ENCODE measurements at regions not wholly inside any gene's neighbourhood (a gene's known extent, or its start where the extent isn't known, plus 50 kb on each side); places are given as distances from the start of the nearest gene placed in this dataset.

DNA sequence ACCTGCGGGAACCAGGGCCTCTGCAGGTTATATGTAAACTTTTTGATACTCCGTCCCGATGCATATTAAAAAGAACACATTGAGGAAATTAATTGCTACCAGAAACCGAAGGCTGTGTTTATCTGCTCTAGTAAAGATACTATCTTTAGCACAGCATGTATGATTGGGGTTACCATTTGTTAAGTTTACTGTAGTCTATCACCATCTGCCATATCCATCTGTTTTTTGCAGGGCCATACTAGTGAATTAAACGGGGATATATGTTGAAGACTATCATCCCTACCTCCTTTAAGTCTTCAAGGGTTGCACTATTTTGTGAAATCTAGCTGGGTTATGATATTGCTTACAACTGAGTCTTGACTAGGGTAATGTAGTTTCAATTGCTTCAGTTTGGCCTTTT is 597.0 kb downstream of the SQOR start:
- no peak for DNase-seq (ENCODE audit: low read depth in 2 of 2, low spot score in 1 of 2)

DNA sequence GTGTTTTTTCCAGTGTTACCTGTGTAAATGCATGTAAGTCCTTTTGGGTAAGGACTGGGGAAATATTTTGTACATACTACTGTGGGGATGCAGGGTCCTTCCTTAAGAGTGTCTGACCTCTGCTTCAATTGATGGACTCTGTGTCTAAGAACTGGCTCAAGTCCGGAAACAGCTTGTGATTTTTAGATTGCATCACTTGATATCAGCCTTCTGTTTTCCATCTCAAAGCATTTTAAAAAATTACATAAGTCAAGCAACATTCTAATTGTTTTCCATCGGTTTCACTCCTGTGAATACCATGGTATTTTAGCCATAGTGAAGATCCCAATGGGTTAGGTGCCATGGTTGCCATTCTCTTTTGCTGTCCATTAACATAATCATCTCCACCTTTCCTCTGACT is 597.6 kb downstream of the SQOR start:
- DNase-seq (ENCODE audit: low read depth in 2 of 2, low spot score in 1 of 2): no peak

DNA sequence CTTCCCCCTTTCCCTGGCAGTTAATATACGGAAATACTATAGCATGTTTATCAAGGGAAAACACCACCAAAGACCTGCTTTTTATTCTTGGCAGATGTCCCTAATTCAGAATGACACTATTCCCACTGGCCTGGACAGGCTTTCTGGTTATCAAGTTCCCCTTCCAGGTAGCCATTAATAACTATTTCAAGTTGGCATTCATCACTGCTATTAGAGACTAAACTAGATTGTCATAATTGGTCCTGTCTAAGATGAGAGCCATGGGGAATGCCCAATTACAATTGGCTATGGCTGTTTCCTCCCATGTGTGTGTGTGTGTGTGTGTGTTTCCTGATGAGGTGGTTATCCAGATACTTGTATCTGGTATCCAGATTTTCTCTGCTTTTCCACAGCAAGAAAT is 608.1 kb downstream of the SQOR start:
- no peak for DNase-seq (ENCODE audit: low read depth in 2 of 2, low spot score in 1 of 2)

DNA sequence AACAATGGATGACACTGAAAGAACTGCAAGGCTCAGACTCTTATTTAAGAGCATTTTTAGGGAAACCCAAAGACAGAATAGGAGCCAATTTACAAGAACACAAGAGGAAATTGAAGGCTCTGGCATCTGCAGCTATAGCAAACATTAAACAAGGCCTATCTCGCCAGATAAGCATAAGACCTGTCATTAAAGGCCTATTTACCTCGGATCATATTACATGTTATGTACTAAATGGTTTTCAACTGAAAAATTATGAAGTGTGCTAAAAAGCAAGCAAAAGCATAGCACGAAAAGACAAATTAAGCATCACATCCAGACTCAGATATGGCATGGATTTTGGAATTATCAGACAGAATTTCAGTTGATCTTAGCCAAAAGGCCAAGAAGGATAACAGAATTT is 617.1 kb downstream of the SQOR start:
- DNase-seq (ENCODE audit: low read depth in 2 of 2, low spot score in 1 of 2): no peak

DNA sequence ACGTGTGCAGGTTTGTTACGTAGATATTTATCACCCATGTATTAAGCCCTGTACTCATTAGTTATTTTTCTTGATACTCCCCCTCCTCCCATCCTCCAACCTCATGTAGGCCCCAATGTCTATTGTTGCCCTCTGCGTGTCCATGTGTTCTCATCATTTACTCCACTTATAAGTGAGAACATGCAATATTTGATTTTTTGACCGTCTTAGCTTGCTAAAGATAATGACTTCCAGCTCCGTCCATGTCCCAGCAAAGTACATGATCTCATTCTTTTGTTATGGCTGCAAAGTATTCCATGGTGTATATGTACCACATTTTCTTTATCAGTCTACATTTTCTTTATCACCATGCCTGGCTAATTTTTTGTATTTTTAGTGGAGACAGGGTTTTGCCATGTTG is 623.2 kb downstream of the SQOR start:
- no peak for DNase-seq (ENCODE audit: low read depth in 2 of 2, low spot score in 1 of 2)

DNA sequence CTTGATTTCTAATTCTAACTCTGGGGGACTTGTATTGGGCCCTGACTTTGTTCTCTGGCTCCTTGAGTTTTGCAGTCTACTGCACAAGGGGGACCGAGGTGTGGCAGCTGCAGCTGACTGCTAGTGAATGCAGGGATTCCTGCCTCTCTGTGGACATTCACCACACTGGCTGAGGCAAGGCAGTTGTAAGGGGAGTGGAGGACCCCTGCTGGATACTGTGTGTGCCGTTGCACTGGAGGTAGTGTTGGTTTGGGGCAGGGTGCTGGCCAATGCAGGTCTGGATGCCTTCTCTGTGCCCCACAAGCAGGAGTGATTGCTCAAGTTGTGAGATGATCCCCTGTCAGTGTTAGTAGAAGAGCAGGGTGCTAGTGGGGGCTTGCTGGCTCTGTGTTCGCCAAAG is 626.1 kb downstream of the SQOR start:
- DNase-seq (ENCODE audit: low read depth in 2 of 2, low spot score in 1 of 2): no peak

DNA sequence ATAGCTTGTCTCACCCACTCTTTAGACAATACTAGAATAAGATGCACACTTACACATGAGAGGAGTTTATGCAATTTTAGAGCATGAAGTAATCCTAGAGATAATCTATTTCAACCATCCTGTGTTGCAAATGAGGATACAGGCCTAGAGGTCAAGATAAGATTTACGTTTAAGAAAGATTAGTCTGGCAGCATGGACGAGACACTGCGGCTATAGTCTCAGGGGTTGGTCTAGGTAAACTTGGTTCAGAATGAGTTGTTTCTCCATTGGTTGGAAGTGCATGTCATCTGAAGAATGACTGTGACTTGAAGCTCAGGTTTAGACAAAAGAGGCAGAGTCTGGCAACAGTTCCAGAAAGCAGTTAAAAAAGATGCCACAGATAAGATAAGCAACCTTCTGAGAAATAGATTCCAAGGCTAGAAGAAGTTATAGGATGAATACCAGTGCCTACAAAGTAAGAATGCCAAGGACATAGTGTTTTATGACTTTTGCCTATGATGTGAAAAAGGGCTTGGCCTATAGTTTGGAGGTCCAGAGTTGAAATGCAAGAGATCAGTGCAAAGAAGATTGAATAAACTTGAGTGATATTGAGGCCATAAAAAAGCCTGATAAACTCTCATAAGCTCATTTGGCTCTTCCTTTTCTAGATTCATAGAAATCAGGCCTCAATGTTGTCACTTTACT is 631.0 kb downstream of the SQOR start:
- no peak for DNase-seq (ENCODE audit: low read depth in 2 of 2, low spot score in 1 of 2)

DNA sequence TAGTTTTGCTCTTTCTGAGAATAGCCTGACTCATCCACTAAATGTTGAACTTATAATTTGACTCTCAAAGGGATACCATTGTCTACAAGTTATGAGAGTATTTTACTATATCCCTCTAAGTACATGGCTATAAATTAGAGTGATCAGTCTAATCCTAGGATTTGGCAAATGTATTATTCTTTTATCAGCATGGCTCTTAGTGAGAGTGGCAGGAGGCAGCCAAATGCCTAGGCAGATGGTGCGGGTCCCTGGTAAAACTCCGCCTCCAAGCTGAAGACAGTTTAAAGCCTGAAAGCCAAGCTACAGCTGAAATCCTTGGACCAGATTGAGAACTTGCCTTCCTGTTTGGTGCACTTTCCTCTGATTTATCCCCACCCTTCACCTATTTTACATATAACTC is 631.8 kb downstream of the SQOR start:
- DNase-seq (ENCODE audit: low read depth in 2 of 2, low spot score in 1 of 2): no peak

DNA sequence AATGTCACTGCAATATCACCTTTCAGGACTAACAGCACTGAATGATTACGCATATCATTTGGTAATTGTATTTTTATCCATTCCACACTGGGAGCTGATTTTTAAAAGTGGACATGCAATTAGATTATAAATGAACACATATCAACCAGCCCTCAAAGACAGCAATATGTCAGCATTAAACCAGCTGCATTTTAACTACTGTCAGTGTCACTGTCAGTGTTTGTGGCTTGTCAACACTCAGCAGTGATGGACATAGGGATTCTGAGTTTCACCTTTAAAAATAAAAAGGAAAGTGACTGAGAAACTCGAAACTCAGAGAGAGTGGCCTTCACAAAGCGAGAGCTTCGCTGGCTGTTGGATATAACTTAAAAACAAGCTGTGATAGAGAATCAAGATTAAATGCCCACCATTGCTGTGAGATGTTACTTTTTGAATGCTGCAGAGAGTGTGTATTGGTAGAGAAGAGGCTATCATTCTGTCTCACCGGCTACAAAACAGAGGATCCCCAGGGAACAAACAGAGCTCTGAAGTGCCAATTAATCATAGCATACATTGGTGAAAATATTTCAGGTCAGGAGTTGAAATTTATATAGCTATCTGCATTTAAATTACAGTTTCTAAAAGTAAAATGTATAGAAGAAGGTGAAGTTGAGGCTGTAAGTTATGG is 635.8 kb downstream of the SQOR start:
- DNase-seq (ENCODE audit: low read depth in 2 of 2, low spot score in 1 of 2): no peak

DNA sequence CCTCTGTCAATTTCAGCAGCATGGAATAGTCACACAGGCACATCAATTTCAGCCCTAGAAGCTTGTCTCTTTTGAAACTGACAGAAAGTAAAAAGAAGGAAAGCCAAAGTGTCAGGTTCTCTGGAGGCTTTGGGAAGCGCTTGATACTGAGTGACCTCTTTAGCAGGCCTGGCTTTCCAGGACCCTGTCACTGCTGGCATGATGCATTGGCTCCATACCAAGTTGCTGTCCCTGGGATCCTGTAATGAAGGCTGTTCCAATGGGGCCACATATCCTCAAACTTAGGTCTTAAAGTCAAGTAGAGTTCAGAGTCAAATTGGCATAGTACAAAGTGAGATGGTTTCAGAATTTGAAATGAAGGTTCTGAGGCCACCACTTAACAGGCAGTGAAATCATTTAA is 640.9 kb downstream of the SQOR start:
- no peak for DNase-seq (ENCODE audit: low read depth in 2 of 2, low spot score in 1 of 2)

DNA sequence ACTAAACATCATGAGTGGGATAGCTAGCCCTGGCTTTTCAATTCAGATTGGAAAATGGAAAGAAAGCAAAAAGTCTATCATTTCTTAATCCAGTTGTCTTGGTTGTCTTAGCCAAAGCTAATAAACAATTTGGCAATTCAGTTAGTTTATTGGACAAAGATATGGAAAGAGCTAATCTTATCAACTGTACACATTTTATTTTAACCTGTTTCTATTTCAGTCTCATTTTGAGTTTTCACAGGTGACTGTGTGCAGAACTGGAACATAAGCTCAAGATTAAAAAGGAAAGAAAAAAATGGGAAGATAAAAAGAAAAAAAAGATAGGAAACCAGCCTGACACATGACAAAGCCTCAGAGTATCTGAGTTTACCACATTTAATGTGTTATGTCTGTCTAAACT is 642.6 kb downstream of the SQOR start:
- no peak for DNase-seq (ENCODE audit: low read depth in 2 of 2, low spot score in 1 of 2)

DNA sequence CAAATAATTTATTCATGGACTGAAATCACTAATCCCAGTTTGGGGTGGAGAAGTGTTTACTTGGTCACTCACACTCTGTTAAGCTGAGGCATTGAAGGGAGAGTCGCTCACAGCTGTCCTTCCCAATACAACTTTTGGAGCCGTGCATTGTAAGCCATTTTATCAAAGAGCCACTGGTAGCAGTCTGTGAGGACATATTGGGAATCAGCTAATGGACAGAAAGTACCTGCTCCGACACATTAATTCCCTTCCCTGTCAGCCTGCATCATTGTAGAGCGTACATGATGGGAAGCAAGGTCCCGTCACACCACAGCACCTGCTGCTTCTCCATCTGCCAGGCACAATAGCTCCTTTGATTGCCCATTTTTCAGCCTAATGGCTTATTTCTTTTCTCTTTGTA is 643.2 kb downstream of the SQOR start:
- no peak for DNase-seq (ENCODE audit: low read depth in 2 of 2, low spot score in 1 of 2)

DNA sequence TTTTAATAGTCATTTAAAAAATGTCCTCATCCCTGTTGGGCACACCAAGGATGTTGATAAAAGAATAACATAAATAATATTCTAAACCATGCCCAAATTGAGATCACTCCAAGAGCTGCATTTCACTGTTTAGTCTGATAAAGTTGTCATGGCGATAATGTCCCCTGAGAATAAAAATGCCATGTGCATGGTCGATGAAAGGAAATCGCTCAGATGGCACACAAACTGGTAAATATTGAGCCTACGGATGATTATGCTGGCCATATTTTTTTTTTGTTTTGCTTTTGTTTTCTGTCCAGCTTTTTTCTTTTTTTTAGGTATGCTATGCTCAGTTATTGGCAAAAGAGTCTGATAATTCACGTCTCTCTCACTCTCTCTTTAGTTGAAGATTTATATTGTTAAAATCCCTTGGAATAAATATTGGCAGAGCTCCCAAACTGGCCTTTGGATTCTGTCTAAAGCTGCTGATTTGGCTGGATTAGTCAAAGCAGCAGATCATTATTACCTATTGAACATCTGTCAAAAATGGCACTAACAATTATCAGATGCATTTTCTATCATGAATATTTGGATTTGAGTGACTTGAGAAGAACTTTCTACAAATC is 643.8 kb downstream of the SQOR start:
- no peak for DNase-seq (ENCODE audit: low read depth in 2 of 2, low spot score in 1 of 2)

DNA sequence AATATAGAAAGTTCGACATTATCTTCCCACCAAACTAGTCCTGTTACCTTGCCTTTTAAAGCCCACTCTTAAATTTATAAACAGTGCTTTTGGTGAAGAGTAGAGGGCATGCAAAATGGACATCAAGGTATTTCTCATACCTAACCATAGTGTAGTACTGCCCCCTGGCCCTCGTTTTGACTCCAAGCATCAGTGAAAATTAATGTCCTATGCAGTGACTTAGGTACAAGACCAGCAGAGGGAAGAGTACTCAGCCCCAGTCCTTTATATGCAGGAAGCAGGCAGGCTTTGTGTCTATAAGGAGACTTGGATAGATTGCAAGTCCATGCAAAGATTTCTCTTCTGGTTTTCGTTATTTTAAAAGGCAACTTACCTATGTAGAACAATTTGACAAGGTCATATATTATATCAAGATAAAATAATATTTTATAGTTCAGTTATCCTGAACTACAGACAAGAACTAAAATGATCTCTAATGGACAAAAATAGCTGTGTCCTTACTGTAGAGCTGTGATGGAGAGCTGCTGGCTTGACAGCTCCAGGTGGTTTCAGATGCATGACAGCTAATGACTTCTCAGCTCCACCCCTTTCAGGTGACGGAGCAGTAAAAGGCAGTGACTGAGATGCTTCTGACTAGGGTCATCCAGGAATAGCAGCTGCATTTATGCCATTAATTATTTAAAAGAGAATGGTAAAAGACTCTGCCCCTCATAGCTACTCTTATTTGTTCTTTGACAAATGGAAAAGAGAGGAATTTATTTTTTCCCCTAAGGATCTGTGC is 646.1 kb downstream of the SQOR start:
- DNase-seq (ENCODE audit: low read depth in 2 of 2, low spot score in 1 of 2): no peak

DNA sequence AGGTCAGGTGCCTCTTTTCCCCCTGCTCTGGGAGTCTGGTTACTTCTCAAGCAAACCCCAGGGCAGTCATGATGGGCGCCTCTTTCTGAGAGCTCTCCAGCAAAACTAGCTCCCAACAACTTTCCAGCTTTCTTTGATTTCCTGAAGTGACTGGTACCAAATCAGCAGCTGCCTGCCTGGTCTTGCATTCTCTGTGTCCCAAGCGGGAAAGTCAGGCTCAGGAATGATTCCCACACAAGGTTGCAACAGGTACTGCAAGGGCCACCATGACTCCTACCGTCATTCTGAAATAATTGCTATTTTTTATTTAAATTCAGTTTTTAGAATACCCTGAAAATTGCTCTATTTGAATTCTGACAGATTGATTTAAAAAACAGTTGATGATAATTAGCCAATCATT is 658.7 kb downstream of the SQOR start:
- DNase-seq (ENCODE audit: low read depth in 2 of 2, low spot score in 1 of 2): no peak

DNA sequence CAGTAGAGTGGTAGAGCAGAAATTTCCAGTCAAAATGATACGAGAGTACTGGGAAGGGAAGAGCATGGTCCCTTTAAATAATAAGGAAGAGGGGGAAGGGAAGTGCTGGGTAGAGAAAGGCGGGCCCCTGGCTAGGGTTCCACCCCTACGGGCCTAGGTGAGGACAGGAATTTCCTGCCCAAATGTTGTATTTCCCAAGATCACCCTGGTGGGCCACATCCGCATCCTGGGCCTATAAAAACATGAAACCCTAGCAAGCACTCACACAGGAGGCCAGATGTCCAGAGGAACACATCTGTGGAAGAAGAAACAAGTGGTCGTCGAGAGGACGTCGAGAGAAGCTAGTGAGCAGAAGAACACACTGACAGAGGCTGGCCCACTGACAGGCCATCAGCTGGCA is 661.2 kb downstream of the SQOR start:
- DNase-seq (ENCODE audit: low read depth in 2 of 2, low spot score in 1 of 2): no peak

DNA sequence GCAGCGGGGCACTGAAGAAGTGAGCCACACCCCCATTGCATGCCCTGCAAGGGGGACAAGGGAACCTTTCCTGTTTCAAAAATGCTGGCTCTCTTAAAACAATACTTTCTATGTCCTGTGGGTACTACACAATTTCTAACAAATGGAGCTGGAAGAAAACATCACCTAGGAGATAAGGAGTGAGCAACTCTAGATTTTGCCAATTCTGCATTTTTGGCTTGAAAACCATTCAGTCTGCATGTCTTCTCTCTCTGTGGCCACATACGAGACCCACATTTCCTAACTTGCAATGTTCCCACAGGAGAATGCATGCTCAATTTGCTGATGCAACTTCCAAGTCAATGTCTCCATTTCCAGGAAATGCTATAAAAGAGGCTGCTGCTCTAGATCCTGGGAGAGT is 662.0 kb downstream of the SQOR start:
- no peak for DNase-seq (ENCODE audit: low read depth in 2 of 2, low spot score in 1 of 2)

DNA sequence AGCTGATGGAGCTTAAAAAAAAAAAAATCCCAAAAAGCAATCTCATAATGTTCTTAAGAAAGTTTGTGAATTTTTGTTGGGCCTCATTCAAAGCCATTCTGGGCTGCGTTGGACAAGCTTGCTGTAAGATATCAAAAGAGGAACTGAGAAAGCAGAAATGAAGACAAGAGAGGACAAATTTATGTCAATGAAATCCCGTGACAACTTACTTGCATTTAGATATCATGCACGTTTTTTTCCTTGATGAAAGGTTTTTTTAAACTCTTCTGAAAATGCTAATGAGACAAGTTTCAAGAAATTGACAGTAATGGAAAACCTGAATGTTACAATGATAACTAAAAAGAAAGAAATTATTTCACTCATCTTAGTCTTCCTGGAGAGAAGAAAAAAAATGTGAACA is 662.9 kb downstream of the SQOR start:
- DNase-seq (ENCODE audit: low read depth in 2 of 2, low spot score in 1 of 2): no peak

DNA sequence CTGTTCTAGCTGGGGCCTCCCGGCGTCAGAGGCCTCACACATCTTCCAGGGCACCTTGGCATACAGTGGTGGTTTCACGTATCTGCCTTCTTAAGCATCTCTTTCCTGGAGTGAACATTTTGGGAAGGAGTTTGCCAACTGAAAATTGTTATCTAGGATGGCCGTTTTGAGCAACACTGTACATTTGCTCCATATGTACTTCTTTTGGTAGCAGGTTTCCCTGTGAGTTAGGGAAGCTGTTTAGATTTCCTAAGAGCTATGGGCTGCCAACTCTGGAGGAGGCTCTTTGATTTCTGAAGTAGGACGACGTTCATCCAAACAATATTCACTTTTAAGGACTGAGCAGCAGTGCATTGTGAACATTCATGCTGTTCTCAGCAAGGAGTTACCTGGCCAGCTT is 665.9 kb downstream of the SQOR start:
- DNase-seq (ENCODE audit: low read depth in 2 of 2, low spot score in 1 of 2): no peak

DNA sequence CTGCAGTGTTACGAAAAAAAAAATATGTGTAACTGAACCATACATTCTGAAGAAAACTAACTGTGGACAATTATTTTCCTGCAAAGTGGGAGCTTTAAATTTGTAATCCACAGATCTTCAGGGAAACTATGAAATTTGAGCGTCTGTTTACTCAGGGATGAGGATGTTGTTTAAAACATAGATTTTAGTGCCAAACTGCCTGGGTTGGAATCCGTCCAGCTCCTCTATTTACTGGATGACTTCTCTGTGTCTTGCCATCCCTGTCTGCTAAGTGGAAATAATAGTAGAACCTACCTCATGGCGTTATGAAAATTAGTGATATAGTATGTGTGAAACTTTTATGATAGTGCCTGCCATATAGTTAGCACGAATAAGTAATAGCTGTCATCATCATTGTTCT is 666.5 kb downstream of the SQOR start:
- no peak for DNase-seq (ENCODE audit: low read depth in 2 of 2, low spot score in 1 of 2)

DNA sequence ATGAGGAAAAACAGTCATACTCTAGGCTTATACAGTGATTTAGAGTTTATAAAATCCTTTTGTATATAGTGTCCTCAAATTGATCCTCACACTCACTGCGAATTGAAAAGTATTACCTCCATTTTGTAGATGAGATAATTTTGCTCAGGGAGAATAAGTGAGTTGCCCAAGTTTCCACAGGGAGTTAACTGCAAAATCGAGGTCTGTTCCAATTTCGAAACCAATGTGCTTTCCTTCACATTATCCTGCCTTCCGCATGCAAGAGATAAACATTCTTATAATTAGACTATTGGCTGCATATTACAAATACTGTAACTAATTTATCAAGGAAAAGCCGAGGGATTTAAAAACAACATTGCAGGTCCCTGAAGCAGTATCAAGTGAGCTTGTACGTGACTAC is 667.0 kb downstream of the SQOR start:
- DNase-seq (ENCODE audit: low read depth in 2 of 2, low spot score in 1 of 2): no peak

DNA sequence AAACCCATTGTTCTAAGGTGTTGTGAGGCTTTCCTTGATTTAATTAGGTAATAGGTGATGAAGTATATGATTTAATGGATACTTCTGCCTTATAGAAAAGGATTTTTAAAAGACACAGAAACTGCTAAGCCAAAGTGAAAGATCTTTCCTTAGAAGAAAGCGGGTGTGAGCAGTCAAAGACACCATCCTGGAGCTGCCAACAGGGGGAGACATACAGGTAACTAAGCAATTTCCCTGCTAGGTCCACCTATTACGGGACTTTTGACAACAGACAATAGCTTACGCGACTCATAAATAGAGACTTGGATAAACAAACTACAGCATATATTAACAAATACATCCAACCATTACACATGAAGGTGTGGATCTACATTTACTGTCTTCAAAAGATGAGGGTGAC is 669.5 kb downstream of the SQOR start:
- DNase-seq (ENCODE audit: low read depth in 2 of 2, low spot score in 1 of 2): no peak
